GM23248 (cell line): ENCODE measurements at regions not wholly inside any gene's neighbourhood (a gene's known extent, or its start where the extent isn't known, plus 50 kb on each side); places are given as distances from the start of the nearest gene placed in this dataset.

Experiments
- DNase-seq: peaks from one replicate; pipeline ENCODE4 v3.0.0-alpha.2; 2015
- H2AFZ ChIP-seq: fragments of 200-600 bp; sonication (generic); 2 replicates; pipeline ENCODE4 v1.6.1; 2016; ENCODE audit warnings: antibody characterized with exemption
- H3F3A ChIP-seq: fragments of 200-600 bp; sonication (generic); 2 replicates; pipeline ENCODE4 v1.6.1; 2016; ENCODE audit warnings: mild to moderate bottlenecking, antibody characterized with exemption, mixed run types; ENCODE audit not compliant: insufficient read depth
- H3K27ac ChIP-seq: fragments of 200-600 bp; sonication (generic); 2 replicates; pipeline ENCODE4 v1.5.1; 2016; ENCODE audit warnings: mild to moderate bottlenecking
- H3K27me3 ChIP-seq: fragments of 200-600 bp; sonication (generic); replicated peaks from 2 replicates; pipeline ENCODE4 v1.6.1; 2016; ENCODE audit warnings: mild to moderate bottlenecking; ENCODE audit not compliant: insufficient read depth
- H3K36me3 ChIP-seq: fragments of 200-600 bp; sonication (generic); 2 replicates; pipeline ENCODE4 v1.6.1; 2016; ENCODE audit warnings: low read depth, mild to moderate bottlenecking
- H3K4me1 ChIP-seq: fragments of 200-600 bp; sonication (generic); 2 replicates; pipeline ENCODE4 v1.6.1; 2016; ENCODE audit warnings: mild to moderate bottlenecking; ENCODE audit not compliant: insufficient read depth
- H3K4me2 ChIP-seq: fragments of 200-600 bp; sonication (generic); one replicate; pipeline ENCODE4 v1.6.1; 2016; ENCODE audit warnings: mild to moderate bottlenecking; ENCODE audit not compliant: unreplicated experiment
- H3K4me3 ChIP-seq: fragments of 200-600 bp; sonication (generic); 2 replicates; pipeline ENCODE4 v1.5.1; 2016; ENCODE audit warnings: mild to moderate bottlenecking
- H3K79me2 ChIP-seq: fragments of 200-600 bp; sonication (generic); 2 replicates; pipeline ENCODE4 v1.6.1; 2016; ENCODE audit warnings: mild to moderate bottlenecking; ENCODE audit not compliant: insufficient read depth
- H3K9ac ChIP-seq: fragments of 200-600 bp; sonication (generic); 2 replicates; pipeline ENCODE4 v1.6.1; 2016; ENCODE audit warnings: mild to moderate bottlenecking
- H3K9me2 ChIP-seq: fragments of 200-600 bp; sonication (generic); 2 replicates; pipeline ENCODE4 v1.6.1; 2016; ENCODE audit warnings: mixed run types, mild to moderate bottlenecking, moderate library complexity; ENCODE audit not compliant: insufficient read depth
- H3K9me3 ChIP-seq: fragments of 200-600 bp; sonication (generic); one replicate; pipeline ENCODE4 v1.6.1; 2017; ENCODE audit warnings: low read depth
- H4K20me1 ChIP-seq: fragments of 200-600 bp; sonication (generic); 2 replicates; pipeline ENCODE4 v1.6.0; 2016; ENCODE audit not compliant: insufficient read depth
- EZH2 ChIP-seq: fragments of 200-600 bp; sonication (generic); IDR thresholded peaks from 2 replicates; pipeline ENCODE4 v1.6.1; 2018; ENCODE audit warnings: antibody characterized with exemption, mild to moderate bottlenecking; ENCODE audit not compliant: insufficient read depth, poor library complexity, severe bottlenecking
- EZH2phosphoT487 ChIP-seq: fragments of 200-600 bp; sonication (generic); IDR thresholded peaks from 2 replicates; pipeline ENCODE4 v1.6.1; 2018; ENCODE audit warnings: antibody characterized with exemption, moderate library complexity, mild to moderate bottlenecking, low read depth; ENCODE audit not compliant: insufficient read depth
- WGBS, 2 experiments: methylation state at CpG; one replicate each; pipeline ENCODE4 v1.1.6; 2015 to 2017; ENCODE audit warnings: low lambda C conversion rate in 2 of 2, low coverage in 1 of 2; ENCODE audit errors: missing lambda C conversion rate in 2 of 2; 5-methylcytosine and 5-hydroxymethylcytosine counted together
- in situ Hi-C: fragments of 300-500 bp; cut with MboI; formaldehyde crosslinking; loops from 2 replicates; pipeline ENCODE4 v1.15.0; 2020

GRCh38 chr21:41564871-41565274, 56.9 kb upstream of the TMPRSS2 start:
- no peaks in the 10 kb centered on the region for H3K9me3 ChIP-seq
- WGBS, 2 experiments = 11 to 16% methylated on average over 10 of the region's 10 CpGs
- in situ Hi-C loops = no loop called here
- no peaks in the 10 kb centered on the region for H3K79me2 ChIP-seq
- no peaks in the 10 kb centered on the region for H3K9me2 ChIP-seq
- 0 out of 2 replicates have a peak, but pooled peaks cover 8% of the 10 kb centered on the region for H3K27me3 ChIP-seq
- H3K36me3 ChIP-seq = no peaks in the 10 kb centered on the region
- H3K9ac ChIP-seq = no peak overlapping the region
- no peaks in the 10 kb centered on the region for H4K20me1 ChIP-seq
- TF ChIP-seq EZH2phosphoT487 (no peak), EZH2 (no peak)
- peak overlapping the region; percentile 26; the same call in 1 of the 2 replicates for H3K27ac ChIP-seq
- DNase-seq = peak; percentile 91
- no peak overlapping the region for H3K4me3 ChIP-seq
- H2AFZ ChIP-seq = peak overlapping the region; percentile 48; the same call in 1 of the 2 replicates
- H3K4me1 ChIP-seq = peaks cover 25% of the 10 kb centered on the region
- H3K4me2 ChIP-seq = no peak overlapping the region
- peaks cover 15% of the 10 kb centered on the region for H3F3A ChIP-seq

GRCh38 chr21:41562101-41563000, 54.4 kb upstream of the TMPRSS2 start:
- Histone ChIP-seq H3K9me2 (no peaks in the 10 kb centered on the region), H3K27ac (no peak overlapping the region), H3K36me3 (no peaks in the 10 kb centered on the region), H2AFZ (no peak overlapping the region), H3K27me3 (no peaks in the 10 kb centered on the region), H3K4me1 (peaks cover 33% of the 10 kb centered on the region), H3F3A (peaks cover 21% of the 10 kb centered on the region), H3K9ac (no peak overlapping the region), H3K9me3 (no peaks in the 10 kb centered on the region), H3K4me3 (no peak overlapping the region), H3K4me2 (no peak overlapping the region), H3K79me2 (no peaks in the 10 kb centered on the region), H4K20me1 (no peaks in the 10 kb centered on the region)
- in situ Hi-C loops = no loop called here
- WGBS, 2 experiments = 63 to 66% methylated on average over 25 to 26 of the region's 26 CpGs
- peak; percentile 61 for DNase-seq
- no peak for TF ChIP-seq EZH2phosphoT487
- no peak for TF ChIP-seq EZH2

DNA sequence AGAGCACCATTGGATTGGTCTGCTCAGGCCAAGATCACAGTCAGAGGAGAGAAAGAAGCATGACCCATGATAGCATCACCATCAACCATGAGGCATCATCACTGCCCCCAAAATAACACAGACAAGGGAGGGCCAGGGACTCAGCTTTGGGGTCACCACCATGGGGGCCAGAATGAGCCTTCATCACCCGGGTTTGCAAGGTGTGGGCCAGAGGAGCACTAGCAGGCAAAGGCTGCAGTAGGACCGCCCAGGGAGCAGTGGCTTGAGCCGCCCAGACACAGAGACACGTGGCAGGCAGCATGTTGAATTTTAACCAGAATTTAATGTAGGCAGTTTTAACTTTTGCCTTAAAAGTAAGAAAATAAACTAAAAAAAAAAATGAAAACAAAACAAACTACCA, 53.7 kb upstream of the TMPRSS2 start:
- Histone ChIP-seq H3F3A (peaks cover 21% of the 10 kb centered on the region), H3K4me3 (no peak overlapping the region), H3K27ac (no peak overlapping the region), H2AFZ (no peak overlapping the region), H3K9me3 (no peaks in the 10 kb centered on the region), H3K4me1 (peaks cover 33% of the 10 kb centered on the region), H3K79me2 (no peaks in the 10 kb centered on the region), H3K9me2 (no peaks in the 10 kb centered on the region), H3K36me3 (no peaks in the 10 kb centered on the region), H3K4me2 (no peak overlapping the region), H3K27me3 (no peaks in the 10 kb centered on the region), H3K9ac (no peak overlapping the region), H4K20me1 (no peaks in the 10 kb centered on the region)
- TF ChIP-seq EZH2phosphoT487 (no peak), EZH2 (no peak)
- peak; percentile 44 for DNase-seq
- WGBS, 2 experiments = 44 to 51% methylated on average over 4 of the region's 4 CpGs
- in situ Hi-C loops = no loop called here

- DNase-seq = no peak
- Histone ChIP-seq H3K27me3 (no peaks in the 10 kb centered on the region), H3K9ac (no peak overlapping the region), H3K27ac (peak overlapping the region; percentile 62; the same call in 1 of the 2 replicates), H3K36me3 (no peaks in the 10 kb centered on the region), H3K9me3 (no peaks in the 10 kb centered on the region), H3K9me2 (no peaks in the 10 kb centered on the region), H3K79me2 (no peaks in the 10 kb centered on the region), H3F3A (peaks cover 21% of the 10 kb centered on the region), H3K4me3 (no peak overlapping the region), H4K20me1 (no peaks in the 10 kb centered on the region), H3K4me1 (peaks cover 33% of the 10 kb centered on the region), H3K4me2 (peak overlapping the region; percentile 69), H2AFZ (no peak overlapping the region)
- 46 to 57% methylated on average over 9 of the region's 9 CpGs for WGBS, 2 experiments
- in situ Hi-C loops = no loop called here
- TF ChIP-seq EZH2phosphoT487 (no peak), EZH2 (no peak)
Measured at GRCh38 chr21:41560661-41561158, 52.8 kb upstream of the TMPRSS2 start.
